T-cell (primary cell): ENCODE measurements at regions not wholly inside any gene's neighbourhood (a gene's known extent, or its start where the extent isn't known, plus 50 kb on each side); places are given as distances from the start of the nearest gene placed in this dataset.

Experiments
- ATAC-seq, 4 experiments: fragments of 200-7000 bp in 3 of 4; fragments of 150-1000 bp in 1 of 4; cut with Tn5 transposase; replicated peaks in 1 of 4; 1 replicate in 3 of 4; 2 replicates in 1 of 4; pipeline ENCODE4 v1.10.0; 2021; ENCODE audit warnings: moderate library complexity in 3 of 4, mild to moderate bottlenecking in 2 of 4, moderate number of reproducible peaks in 1 of 4
- CTCF ChIA-PET, 2 donors: fragments of 300-600 bp; sonication (Branson Sonifier 250); formaldehyde crosslinking; loops; one replicate each; lab custom pipeline; 2022; ENCODE audit warnings: antibody characterized with exemption in 2 of 2; lab: Charles Lee
- POLR2A ChIA-PET, 2 donors: fragments of 300-600 bp; sonication (Branson Sonifier 250); formaldehyde crosslinking; loops; one replicate each; lab custom pipeline; 2022; ENCODE audit warnings: antibody characterized with exemption in 2 of 2; lab: Charles Lee
- DNase-seq, 35 experiments: peaks; one replicate each; pipeline versions ENCODE4 v3.0.0 to v3.0.0-alpha.2; 2013 to 2023
- H3K27ac ChIP-seq: one replicate; pipeline ENCODE4 v1.5.1; 2013; ENCODE audit warnings: low read length
- H3K27me3 ChIP-seq, 2 experiments: replicated peaks in 1 of 2; 1 replicate in 1 of 2; 2 replicates in 1 of 2; pipeline versions ENCODE4 v1.6.1 to v1.7.0; 2013; ENCODE audit warnings: low read length in 1 of 2, mixed read lengths in 1 of 2; ENCODE audit not compliant: control insufficient read depth in 2 of 2, insufficient read depth in 2 of 2; ENCODE audit errors: extremely low read depth in 1 of 2
- H3K36me3 ChIP-seq, 2 donors: 1 replicate in 1 of 2; 2 replicates in 1 of 2; pipeline versions ENCODE4 v1.6.1 to v1.7.0; 2013; ENCODE audit warnings: low read length in 1 of 2; ENCODE audit not compliant: control insufficient read depth in 2 of 2, insufficient read depth in 1 of 2; ENCODE audit errors: extremely low read depth in 1 of 2
- H3K4me1 ChIP-seq, 2 experiments: 1 replicate in 1 of 2; 2 replicates in 1 of 2; pipeline versions ENCODE4 v1.6.1 to v1.7.0; 2013; ENCODE audit warnings: low read length in 2 of 2, mixed read lengths in 1 of 2; ENCODE audit not compliant: insufficient read depth in 2 of 2, control insufficient read depth in 1 of 2; ENCODE audit errors: extremely low read depth in 1 of 2
- H3K4me3 ChIP-seq, 2 donors: 1 replicate in 1 of 2; 2 replicates in 1 of 2; pipeline versions ENCODE4 v1.5.1 to v1.7.0; 2013; ENCODE audit warnings: mild to moderate bottlenecking in 2 of 2, low read length in 1 of 2, moderate library complexity in 1 of 2; ENCODE audit not compliant: control insufficient read depth in 1 of 2; ENCODE audit errors: extremely low read depth in 1 of 2
- H3K9me3 ChIP-seq: 2 replicates; pipeline ENCODE4 v1.7.0; 2013
- H3K27ac Mint-ChIP-seq, 2 donors: one replicate each; pipeline ENCODE4 v1.8.0; 2020 to 2021; ENCODE audit warnings: mild to moderate bottlenecking in 2 of 2, mixed read lengths in 2 of 2
- H3K27me3 Mint-ChIP-seq, 2 donors: one replicate each; pipeline ENCODE4 v1.8.0; 2021 to 2022; ENCODE audit warnings: mixed read lengths in 2 of 2
- H3K36me3 Mint-ChIP-seq: one replicate; pipeline ENCODE4 v1.8.0; 2021; ENCODE audit warnings: mixed read lengths
- H3K4me1 Mint-ChIP-seq, 3 donors: one replicate each; pipeline ENCODE4 v1.8.0; 2020 to 2022; ENCODE audit warnings: mixed read lengths in 3 of 3, mild to moderate bottlenecking in 1 of 3
- H3K4me3 Mint-ChIP-seq, 3 donors: one replicate each; pipeline ENCODE4 v1.8.0; 2020 to 2022; ENCODE audit warnings: mild to moderate bottlenecking in 3 of 3, mixed read lengths in 3 of 3, moderate library complexity in 3 of 3
- H3K9me3 Mint-ChIP-seq, 3 donors: one replicate each; pipeline ENCODE4 v1.8.0; 2020 to 2022; ENCODE audit warnings: mixed read lengths in 3 of 3
- WGBS: methylation state at CpG from one replicate; pipeline ENCODE4 v1.1.5; 2013; ENCODE audit warnings: missing lambda C conversion rate; ENCODE audit not compliant: insufficient coverage; 5-methylcytosine and 5-hydroxymethylcytosine counted together

DNA sequence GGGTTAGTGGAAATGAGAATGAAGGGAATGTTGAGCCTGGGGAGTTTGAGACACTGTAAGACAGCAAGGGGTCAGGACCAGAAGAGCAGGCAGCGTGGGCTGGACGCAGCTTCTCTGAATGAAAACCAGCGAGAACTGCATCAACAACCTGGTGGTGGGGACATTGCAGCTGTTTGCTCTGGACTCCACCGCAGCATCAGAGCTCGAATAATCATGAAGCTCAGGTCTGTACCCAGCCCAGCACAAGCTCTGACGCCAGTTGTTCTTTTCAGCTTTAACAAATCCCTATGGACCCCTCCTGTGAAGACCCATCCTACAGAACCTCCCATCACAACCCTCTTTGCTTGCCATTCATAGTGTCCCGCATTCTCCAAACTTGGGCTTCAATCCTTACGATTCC, 106.8 kb upstream of the PNPLA4 start:
- Mint-ChIP-seq H3K4me1 (peaks cover 22 to 27% (median 24%) of the 10 kb centered on the region in 3 donors), H3K27ac (no peak overlapping the region), H3K36me3 (no peaks in the 10 kb centered on the region), H3K27me3 (peaks cover under 1 to 4% of the 10 kb centered on the region in 2 donors), H3K9me3 (no peaks in the 10 kb centered on the region), H3K4me3 (no peak overlapping the region)
- no peaks in the 10 kb centered on the region for H3K36me3 ChIP-seq
- CTCF ChIA-PET: no interaction called here
- H3K27me3 ChIP-seq: no peaks in the 10 kb centered on the region
- H3K4me3 ChIP-seq: no peak overlapping the region
- no peak for DNase-seq
- no peak for ATAC-seq
- H3K27ac ChIP-seq: no peak overlapping the region
- 89% methylated on average over 5 of the region's 8 CpGs for WGBS
- peaks cover 0 to 10% of the 10 kb centered on the region in 2 experiments for H3K4me1 ChIP-seq
- POLR2A ChIA-PET: no interaction called here
- H3K9me3 ChIP-seq: no peaks in the 10 kb centered on the region

DNA sequence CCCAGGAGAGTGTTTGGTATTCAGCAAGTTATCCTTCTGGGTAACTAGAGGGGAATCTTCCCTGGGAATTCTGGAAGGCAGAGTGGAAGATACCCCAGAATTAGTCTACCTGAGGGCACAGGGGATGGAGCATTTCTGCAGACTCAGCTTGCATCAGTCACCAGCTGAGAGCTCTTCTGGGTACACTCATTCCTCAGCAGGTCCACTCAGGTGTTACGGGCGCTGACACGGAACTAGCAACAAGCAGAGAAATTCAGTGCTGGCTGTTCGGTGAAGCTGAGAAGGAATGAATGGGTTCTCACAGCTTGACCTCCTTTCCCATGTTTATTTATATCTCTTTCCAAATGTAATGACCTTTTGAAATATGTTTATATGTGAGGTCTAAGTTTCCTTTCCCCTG, 106.0 kb upstream of the PNPLA4 start:
- Histone ChIP-seq H3K9me3 (no peaks in the 10 kb centered on the region), H3K36me3 (no peaks in the 10 kb centered on the region), H3K4me3 (no peak overlapping the region), H3K27me3 (no peaks in the 10 kb centered on the region), H3K27ac (no peak overlapping the region), H3K4me1 (peaks cover 0 to 5% of the 10 kb centered on the region in 2 experiments)
- H3K4me1 Mint-ChIP-seq: peaks cover 16 to 20% (median 19%) of the 10 kb centered on the region in 3 donors
- H3K36me3 Mint-ChIP-seq: no peaks in the 10 kb centered on the region
- H3K27ac Mint-ChIP-seq: no peak overlapping the region
- H3K4me3 Mint-ChIP-seq: no peak overlapping the region
- H3K27me3 Mint-ChIP-seq: peaks cover 2 to 4% of the 10 kb centered on the region in 2 donors
- ChIA-PET CTCF (no interaction called here), POLR2A (no interaction called here)
- DNase-seq (no peak), ATAC-seq (no peak)
- no peaks in the 10 kb centered on the region for H3K9me3 Mint-ChIP-seq
- WGBS: no CpG with 5 or more reads among the region's 4 CpGs

DNA sequence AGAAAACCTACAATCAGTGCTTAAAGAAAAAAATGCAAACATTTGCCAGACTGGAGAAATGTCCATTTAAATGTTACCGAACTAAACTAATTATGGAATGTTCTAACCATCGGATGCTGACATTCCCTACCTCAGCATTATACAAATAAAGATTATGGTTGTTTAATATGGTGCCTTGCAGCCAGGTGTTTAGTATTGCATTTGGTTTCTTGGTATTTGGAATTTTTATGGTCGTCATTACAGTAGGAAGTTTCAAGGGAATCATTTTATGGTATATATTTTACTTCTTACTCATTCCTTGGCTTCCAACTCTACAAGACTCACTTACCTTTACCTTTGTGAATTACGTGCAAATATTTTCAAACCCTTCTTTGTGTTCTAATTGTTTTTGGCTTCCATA, 103.1 kb upstream of the PNPLA4 start:
- peaks cover 2 to 4% of the 10 kb centered on the region in 2 donors for H3K27me3 Mint-ChIP-seq
- H3K4me3 Mint-ChIP-seq: no peak overlapping the region
- no peak overlapping the region for H3K27ac Mint-ChIP-seq
- ATAC-seq: no peak
- no CpG with 5 or more reads among the region's 4 CpGs for WGBS
- no peaks in the 10 kb centered on the region for H3K9me3 ChIP-seq
- CTCF ChIA-PET: no interaction called here
- no peaks in the 10 kb centered on the region for H3K36me3 ChIP-seq
- no peak overlapping the region for H3K27ac ChIP-seq
- no peaks in the 10 kb centered on the region for H3K9me3 Mint-ChIP-seq
- no peaks in the 10 kb centered on the region for H3K36me3 Mint-ChIP-seq
- H3K4me3 ChIP-seq: no peak overlapping the region
- POLR2A ChIA-PET: no interaction called here
- H3K27me3 ChIP-seq: no peaks in the 10 kb centered on the region
- DNase-seq: no peak
- no peaks in the 10 kb centered on the region for H3K4me1 Mint-ChIP-seq
- no peaks in the 10 kb centered on the region for H3K4me1 ChIP-seq

DNA sequence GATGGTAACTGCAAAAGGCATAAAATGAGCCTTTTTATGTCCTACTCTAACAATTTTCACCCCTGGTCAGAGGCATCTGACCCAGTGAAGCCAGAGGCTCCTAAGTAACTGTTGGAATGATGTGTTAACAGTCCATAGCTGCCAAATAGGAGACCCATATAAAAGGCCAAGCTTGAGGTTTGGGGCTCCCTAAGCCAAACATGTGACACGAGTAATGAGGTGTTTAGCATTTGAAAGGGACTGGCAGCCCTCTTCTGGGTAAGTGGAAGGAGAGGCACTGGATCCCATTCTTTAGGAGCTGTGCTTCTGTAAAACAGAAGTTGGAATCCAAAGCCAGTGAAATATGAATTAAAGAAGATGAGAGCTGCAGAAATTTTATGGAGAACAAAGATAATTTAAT, 100.6 kb upstream of the PNPLA4 start:
- H3K4me1 ChIP-seq: no peaks in the 10 kb centered on the region
- H3K9me3 ChIP-seq: no peaks in the 10 kb centered on the region
- POLR2A ChIA-PET: no interaction called here
- DNase-seq (no peak), ATAC-seq (no peak)
- no peaks in the 10 kb centered on the region for H3K36me3 ChIP-seq
- CTCF ChIA-PET: no interaction called here
- Mint-ChIP-seq H3K36me3 (no peaks in the 10 kb centered on the region), H3K4me3 (no peak overlapping the region), H3K27me3 (peaks cover 2 to 4% of the 10 kb centered on the region in 2 donors), H3K9me3 (no peaks in the 10 kb centered on the region), H3K4me1 (no peaks in the 10 kb centered on the region), H3K27ac (no peak overlapping the region)
- WGBS: no CpG with 5 or more reads among the region's 1 CpG
- no peaks in the 10 kb centered on the region for H3K27me3 ChIP-seq
- no peak overlapping the region for H3K4me3 ChIP-seq
- H3K27ac ChIP-seq: no peak overlapping the region

DNA sequence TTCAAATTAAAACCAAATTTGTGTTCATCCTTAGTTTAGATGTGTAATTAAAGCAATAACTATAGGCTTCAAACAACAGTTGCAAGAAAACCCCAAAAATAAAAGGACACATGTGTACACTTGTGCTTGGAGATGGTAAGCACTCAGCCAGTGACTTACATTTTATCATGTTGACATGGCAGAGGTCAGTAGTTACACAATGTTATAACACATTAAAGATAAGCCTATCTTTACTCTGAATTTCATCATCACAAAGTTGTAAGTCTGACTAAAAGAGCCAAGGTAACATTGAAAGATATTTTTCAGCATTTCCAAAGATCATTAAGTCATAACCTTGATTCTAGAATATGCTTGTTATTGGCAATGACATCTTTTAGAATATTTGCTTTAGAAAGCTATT, 98.5 kb upstream of the PNPLA4 start:
- H3K36me3 ChIP-seq: no peaks in the 10 kb centered on the region
- H3K4me1 ChIP-seq: no peaks in the 10 kb centered on the region
- ChIA-PET CTCF (no interaction called here), POLR2A (no interaction called here)
- ATAC-seq (no peak), DNase-seq (no peak)
- H3K4me3 Mint-ChIP-seq: no peak overlapping the region
- no peak overlapping the region for H3K27ac Mint-ChIP-seq
- H3K27ac ChIP-seq: no peak overlapping the region
- no peaks in the 10 kb centered on the region for H3K27me3 ChIP-seq
- H3K4me1 Mint-ChIP-seq: no peaks in the 10 kb centered on the region
- H3K27me3 Mint-ChIP-seq: peaks cover 2 to 4% of the 10 kb centered on the region in 2 donors
- H3K9me3 Mint-ChIP-seq: no peaks in the 10 kb centered on the region
- no peaks in the 10 kb centered on the region for H3K36me3 Mint-ChIP-seq
- no peak overlapping the region for H3K4me3 ChIP-seq
- no peaks in the 10 kb centered on the region for H3K9me3 ChIP-seq

DNA sequence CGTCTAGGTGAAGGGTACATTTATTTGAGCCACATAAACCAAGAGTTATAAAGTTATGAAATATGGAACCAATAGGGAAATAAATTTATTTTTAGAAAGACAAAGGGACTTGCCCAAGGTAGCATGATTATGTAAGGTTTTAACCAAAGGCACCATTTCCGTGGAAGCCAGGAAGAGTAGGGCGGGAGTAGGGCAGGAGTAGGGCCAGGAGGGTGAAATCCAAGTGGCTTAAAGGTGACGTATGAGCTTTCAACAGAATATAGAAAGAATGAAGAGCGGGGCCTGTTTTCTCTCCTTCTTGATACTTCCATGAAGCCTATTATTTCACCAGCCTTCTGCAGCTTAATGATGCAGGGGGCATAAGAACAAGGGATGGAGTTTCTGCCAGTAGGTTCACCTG, 91.7 kb upstream of the PNPLA4 start:
- WGBS: 100% methylated on average over 1 of the region's 5 CpGs
- Mint-ChIP-seq H3K9me3 (no peaks in the 10 kb centered on the region), H3K27me3 (peaks cover 0 to 3% of the 10 kb centered on the region in 2 donors), H3K4me3 (no peak overlapping the region), H3K27ac (no peak overlapping the region), H3K36me3 (no peaks in the 10 kb centered on the region), H3K4me1 (no peaks in the 10 kb centered on the region)
- POLR2A ChIA-PET: no interaction called here
- CTCF ChIA-PET: interaction anchor here in 1 of 2 donors (0.7 kb wide), 1 partner anchor 13 kb away, joined by 7 read pairs; no protein-coding TSS in a partner anchor
- H3K9me3 ChIP-seq: no peaks in the 10 kb centered on the region
- ATAC-seq (no peak), DNase-seq (no peak)
- no peak overlapping the region for H3K27ac ChIP-seq
- no peak overlapping the region for H3K4me3 ChIP-seq
- no peaks in the 10 kb centered on the region for H3K36me3 ChIP-seq
- no peaks in the 10 kb centered on the region for H3K4me1 ChIP-seq
- H3K27me3 ChIP-seq: no peaks in the 10 kb centered on the region

DNA sequence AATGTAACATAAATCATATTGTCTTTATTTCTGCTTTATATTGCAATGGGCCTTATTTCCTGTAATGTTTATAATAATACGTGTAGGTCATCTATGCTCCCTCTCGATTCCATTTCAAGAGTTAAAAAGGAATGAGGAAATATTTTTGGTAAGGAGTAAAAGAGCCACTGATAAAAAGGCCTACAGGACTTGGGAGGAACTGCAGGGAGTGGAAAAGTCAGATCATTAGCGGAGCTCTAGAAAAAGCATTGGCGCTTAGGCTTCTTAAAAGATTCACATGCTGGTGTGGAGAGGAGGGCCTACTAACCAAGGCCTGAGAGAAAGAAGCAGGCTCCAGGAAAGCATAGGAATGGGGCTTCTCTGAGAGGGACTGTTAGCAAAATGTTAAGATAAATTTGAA, 82.9 kb upstream of the PNPLA4 start:
- no peaks in the 10 kb centered on the region for H3K36me3 ChIP-seq
- Mint-ChIP-seq H3K4me1 (peaks cover 0 to 5% (median 0%) of the 10 kb centered on the region in 3 donors), H3K9me3 (no peaks in the 10 kb centered on the region), H3K4me3 (no peak overlapping the region), H3K36me3 (no peaks in the 10 kb centered on the region), H3K27me3 (no peaks in the 10 kb centered on the region), H3K27ac (no peak overlapping the region)
- WGBS: 93% methylated on average over 2 of the region's 4 CpGs
- no peaks in the 10 kb centered on the region for H3K27me3 ChIP-seq
- CTCF ChIA-PET: no interaction called here
- H3K4me3 ChIP-seq: no peak overlapping the region
- peaks cover 0 to 3% of the 10 kb centered on the region in 2 experiments for H3K4me1 ChIP-seq
- ATAC-seq (no peak), DNase-seq (no peak)
- POLR2A ChIA-PET: no interaction called here
- no peak overlapping the region for H3K27ac ChIP-seq
- H3K9me3 ChIP-seq: no peaks in the 10 kb centered on the region
